HG02973 (cell line): ENCODE measurements at regions not wholly inside any gene's neighbourhood (a gene's known extent, or its start where the extent isn't known, plus 50 kb on each side); places are given as distances from the start of the nearest gene placed in this dataset.
"Not testable (repeated sequence)": the region's sequence is repeated elsewhere in the genome, so short reads cannot be mapped to it uniquely, and the experiment has no call there.

Source experiments
- ATAC-seq: cut with Tn5 transposase; IDR thresholded peaks from one replicate; pipeline ENCODE4 v1.9.1; 2021; ENCODE audit warnings: moderate library complexity; ENCODE audit not compliant: unreplicated experiment

- ATAC-seq, result no peak
Measured at GRCh38 chr3:115251509-115251908, 104.4 kb upstream of the ZBTB20 start.

DNA sequence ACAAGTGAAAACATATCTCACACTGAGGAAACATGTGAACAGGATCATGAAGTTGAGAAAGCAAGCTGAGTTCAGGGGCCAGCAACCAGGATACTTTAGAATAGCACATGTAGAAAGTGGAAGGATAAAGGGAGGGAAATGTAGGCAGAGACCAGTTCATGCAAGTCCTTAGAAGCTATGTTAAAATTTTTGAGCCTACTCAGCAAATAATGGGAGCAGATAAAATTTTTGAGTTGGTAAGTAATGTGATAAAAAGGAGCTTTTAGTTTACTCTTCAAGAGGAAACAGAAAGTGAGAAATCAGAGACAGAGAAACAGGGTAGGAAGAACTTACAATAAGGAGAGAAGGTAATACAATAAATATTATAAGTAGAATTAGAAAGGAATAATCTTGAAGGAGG, 105.6 kb upstream of the ZBTB20 start:
- no peak for ATAC-seq

DNA sequence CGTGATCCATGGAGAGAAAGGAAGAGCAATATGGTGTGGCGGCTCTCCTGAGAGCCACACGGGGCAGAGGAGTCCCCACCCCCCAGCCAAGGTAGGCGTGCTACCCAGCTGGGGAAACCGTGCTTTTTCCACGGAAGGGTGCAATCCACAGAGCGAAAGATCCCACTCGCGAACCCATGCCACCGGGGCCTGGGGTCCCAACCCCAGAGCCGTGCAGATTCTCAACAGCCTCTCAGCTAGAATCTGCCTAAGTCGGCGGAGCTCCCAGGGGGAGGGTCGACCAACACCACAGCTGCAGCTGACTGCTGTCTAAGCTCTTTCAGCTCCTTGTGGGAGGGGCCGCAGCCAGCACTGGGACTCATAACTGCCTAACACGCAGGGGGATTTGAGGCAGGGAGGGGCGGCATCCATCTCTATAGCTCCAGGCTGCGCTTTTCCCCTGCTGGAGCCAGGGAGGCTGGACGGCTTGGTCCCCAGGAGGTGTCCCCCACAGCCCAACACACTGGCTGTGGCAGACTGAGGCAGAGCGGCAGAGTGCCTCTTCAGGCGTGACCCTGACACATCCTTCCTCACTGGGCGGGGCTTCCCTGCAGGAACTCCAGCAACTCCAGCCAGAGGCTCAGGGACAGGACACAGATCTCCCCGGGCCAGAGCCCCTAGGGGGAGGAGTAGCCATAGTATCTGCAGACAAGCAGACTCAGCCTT, 107.6 kb upstream of the ZBTB20 start:
- ATAC-seq, result no peak

DNA sequence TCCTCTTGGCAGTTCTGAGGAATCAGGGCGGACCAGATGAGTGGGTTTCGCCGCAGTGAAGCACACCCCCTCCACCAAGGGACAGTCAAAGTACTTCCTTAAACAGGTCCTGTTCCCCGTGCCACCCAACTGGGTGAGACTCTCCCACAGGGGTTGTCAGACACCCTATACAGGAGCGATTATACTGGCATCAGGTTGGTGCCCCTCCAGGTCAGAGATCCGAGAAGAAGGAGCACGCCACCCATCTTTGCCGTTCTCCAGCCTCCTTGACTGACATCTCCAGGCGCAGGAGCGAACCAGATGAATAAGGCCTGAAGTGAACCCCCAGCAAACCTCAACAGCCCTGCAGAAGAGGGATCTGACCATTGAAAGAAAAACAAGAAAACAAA, 108.1 kb upstream of the ZBTB20 start:
- ATAC-seq, result no peak

GRCh38 chr3:115270849-115271248, 123.8 kb upstream of the ZBTB20 start:
- no peak for ATAC-seq

DNA sequence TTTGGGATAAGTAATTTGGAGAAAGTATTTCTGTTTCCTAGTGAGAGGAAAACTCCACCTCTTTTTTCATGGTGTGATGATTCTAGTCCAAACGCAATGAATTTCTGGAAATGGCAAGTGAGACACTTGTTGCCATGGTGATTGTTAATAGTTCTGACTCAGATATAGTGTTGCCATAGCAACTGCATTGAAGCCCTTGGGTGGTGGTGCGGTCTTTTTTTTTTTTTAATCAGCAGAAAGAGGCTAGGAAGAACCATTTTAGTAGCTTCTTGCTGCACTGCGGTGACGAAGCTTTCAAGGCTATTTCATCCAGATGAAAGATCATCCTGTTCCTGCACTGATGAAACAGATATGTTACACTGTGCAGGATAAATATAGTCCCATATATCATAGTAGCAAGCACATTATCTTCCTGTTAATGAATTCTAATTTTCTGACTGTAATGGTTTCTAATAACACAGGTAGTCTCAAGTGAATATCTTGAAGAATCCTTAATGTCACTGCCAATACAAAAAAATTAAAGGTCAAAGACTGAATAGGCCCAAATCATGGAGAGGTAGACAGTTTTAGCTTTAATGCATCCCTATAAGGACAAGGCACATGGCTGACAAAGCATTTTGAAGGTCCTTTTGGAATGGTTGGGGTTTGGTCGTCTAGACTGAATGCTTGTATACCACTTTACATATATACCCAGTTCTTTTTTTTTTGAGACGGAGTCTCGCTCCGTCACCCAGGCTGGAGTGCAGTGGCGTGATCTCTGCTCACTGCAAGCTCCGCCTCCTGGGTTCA, 125.1 kb upstream of the ZBTB20 start:
- no peak for ATAC-seq

DNA sequence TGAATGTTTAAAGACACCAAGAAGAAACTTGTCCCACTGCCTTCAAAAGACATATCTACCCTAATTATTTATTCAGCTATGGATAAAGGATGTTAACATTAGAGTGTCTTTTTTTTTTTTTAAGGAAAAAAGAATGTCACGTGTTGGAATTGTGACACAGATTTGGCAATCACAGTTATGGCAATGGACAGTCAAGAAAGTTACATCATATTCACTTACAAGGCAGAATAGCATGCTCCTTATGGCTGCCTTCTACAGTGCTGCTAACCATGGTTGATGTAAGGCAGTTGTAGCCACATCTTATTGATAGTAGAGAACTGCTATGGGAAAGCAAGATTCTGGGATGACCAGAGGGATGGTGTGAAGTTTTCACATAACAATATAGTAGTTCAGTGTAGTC, 128.8 kb upstream of the ZBTB20 start:
- ATAC-seq, result no peak

- no peak for ATAC-seq
Measured at GRCh38 chr3:115279939-115280338, 132.9 kb upstream of the ZBTB20 start.

- no peak for ATAC-seq
Measured at GRCh38 chr3:115280506-115280905, 133.4 kb upstream of the ZBTB20 start.

DNA sequence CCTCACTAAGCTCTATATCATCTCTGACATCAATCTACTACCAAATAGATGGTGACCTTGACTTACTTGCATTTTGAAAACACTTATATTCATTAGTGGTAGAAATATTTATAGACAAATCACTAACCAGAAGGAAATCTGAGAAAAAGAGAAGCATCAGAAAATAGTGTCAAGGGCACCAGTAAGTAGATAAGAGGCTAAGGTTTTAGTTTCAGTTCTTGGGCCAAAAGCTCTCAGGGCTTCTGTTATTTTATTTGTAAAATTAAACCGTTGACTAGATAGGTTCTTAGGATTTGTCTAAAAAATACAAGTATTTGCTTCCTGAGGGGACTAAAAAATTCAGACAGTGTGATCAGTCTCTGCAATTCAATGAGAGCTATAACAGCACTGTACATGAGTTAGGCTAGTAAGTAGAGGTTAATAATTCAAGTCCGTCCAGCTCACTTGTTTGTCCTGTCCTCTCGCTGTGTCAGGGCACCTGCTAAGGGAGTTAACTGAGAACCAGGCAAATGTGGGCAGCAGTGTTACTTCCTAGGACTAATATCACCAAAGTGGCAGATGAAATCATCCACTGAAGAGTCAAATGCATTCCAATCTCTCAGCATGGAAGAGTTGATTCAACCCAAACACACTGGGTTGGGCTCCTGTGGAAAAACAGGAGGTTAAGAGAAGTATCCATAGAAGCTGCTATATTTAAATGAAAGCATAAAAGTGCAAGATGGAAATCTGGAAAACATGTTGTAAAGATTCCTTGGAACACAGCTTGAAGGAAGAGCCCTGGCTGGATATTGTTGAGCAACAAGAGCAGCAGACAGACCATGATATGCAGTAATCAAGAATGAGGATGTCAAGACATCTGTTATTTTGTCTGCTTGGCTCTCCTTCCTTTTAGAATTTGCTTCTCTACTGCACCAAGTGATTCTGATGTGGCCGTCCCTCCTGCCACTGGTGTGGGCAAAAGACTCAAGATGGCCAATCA, 134.9 kb upstream of the ZBTB20 start:
- no peak for ATAC-seq

GRCh38 chr3:115284980-115285379, 137.9 kb upstream of the ZBTB20 start:
- ATAC-seq, result no peak

DNA sequence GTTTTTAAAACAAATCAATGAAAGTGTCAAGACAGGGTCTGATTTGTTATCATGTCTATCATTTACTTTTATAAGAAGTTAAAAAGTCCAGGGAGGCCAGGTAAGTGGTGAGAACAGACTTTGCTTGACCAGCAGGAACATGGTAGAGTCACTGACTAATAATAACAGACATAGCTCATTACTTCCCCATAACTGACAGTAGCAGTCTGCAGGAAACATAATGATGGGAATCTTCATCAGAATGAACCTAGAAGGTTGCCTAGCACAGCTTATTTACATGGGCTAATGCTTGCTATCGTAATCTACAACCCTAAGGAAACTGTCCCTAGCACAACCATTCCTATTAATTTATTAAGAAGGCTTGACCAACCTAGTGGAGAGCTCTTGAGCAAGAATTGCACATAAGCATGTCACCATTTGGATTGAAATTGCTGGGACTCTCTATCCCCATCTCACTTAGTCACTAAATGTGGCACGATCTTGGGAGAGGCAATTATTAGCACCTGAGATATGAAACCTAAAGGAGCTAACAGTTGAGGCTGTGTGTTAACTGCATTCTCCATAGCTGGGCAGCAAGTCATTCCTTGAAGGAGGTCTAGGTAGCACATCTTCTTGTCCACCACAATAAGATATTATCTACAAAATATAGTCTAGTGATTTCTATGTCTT, 139.6 kb upstream of the ZBTB20 start:
- ATAC-seq, result no peak

GRCh38 chr3:115287198-115287597, 140.1 kb upstream of the ZBTB20 start:
- no peak for ATAC-seq

DNA sequence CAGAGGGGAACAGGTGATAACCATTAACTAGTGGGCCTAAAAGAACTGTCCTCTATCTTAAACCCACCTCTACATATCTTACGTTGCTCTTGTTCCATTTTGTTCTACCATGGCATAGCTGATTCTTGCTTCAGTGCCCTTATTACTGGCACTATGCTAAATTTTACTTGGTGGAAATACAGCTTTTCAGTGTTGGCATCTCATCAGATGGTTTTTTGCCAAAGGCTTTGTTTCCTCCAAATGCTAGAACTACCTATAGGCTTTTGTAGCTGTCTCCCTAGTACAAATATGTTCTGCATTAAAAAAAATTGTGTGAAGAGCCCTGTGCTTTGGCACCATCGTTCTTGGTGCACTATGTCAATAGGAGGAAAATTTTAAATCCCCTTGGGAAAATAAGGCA, 145.0 kb upstream of the ZBTB20 start:
- ATAC-seq, result no peak

DNA sequence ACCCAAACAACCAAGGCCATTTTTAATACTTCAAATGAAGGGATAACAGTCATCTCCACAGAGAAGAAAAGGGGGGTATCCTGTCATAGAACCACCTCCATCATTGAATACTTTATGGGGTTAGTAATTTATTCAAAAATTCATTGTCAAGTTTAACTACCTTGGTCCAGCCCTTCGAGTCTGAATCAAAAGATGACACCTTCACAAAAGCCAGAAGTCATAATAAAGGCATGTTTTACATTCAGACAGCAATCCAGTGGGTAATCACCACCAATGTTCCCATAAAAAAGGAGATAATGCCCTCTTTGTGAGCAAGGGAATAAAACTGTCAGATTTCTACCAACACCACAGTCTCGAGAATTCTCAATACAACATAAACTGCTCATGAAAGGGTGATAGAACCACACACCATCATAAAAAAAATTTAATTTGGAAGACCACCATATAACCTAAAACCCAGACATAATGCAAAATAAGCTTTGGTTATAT, 145.6 kb upstream of the ZBTB20 start:
- no peak for ATAC-seq

GRCh38 chr3:115293321-115293720, 146.2 kb upstream of the ZBTB20 start:
- ATAC-seq, result no peak

DNA sequence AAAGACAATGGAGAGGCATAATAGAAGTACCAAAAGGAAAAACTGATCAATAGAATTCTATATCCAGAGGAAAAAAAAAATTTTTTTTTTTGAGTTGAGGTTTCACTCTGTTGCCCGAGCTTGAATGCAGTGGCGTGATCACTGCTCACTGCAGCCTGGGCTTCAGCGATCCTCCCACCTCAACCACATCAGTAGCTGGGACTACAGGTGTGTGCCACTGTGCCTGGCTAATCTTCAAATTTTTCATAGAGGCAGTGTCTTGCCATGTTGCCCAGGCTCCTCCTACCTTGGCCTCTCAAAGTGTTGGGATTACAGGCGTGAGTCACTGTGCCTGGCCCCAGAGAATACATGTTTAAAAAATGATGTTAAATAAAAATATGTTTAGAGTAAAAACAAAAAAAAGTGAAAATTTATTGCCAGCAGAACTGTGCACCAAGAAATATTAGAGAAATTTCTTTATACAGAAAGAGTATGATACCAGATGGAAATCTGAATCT, 154.3 kb upstream of the ZBTB20 start:
- no peak for ATAC-seq

GRCh38 chr3:115317953-115318352, 170.9 kb upstream of the ZBTB20 start:
- ATAC-seq, result not testable (repeated sequence)

DNA sequence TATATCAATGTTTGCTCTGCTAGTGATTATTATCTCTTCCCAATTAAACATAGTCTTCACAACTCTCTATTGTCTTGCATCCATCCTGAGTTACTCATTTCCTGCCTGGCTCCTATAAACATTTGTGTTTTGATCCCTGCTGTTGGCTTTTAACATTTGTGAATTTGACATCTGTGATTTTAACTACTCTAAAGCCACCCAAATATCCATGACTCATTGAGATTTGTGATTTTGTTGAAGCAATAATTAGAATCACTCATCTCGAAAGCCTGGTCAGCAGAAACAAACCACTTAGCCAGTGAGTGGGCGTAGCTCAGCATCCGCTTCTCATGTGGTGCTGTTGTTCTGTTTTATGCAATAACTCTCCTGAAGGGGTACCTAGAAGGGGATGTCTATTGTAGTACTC, 174.3 kb upstream of the ZBTB20 start:
- no peak for ATAC-seq

DNA sequence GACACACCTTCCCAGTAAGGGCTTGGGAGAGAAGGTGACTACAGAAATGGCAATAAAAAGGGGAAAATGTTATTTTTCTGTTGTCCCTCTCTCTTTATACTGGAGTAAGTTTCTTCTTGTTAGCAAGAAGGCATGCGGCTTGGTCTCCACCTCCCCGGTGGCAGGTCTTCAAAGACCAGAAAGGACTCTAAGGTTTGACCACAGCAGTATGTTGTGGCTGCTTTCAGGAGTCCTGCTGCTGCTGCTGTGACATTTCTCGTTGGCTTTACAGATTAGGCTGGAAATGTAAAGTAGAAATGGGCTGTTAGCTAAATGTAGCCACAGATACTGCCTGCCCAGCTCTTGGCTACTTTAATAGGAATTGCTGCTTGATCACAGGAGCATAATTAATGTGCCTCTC, 175.8 kb upstream of the ZBTB20 start:
- ATAC-seq, result no peak

DNA sequence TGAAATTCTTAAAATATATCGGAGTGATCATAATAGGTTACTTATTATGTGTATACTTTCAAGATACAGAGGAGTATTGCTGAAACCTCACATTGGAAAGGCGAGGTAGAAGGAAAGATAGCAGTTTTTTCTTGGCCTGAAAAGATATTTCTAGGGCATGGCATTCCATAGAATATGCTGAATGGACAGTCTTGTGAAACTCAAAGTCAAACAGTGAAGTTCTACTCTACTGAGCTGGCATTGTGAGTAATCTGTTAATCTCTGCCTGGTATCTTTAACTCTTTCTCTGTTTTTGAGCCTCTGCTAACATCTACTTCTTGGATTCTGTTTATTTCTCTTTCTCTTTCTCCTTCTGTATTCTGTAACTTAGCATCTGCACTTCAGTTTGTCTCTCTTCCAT, 176.3 kb upstream of the ZBTB20 start:
- no peak for ATAC-seq
